ENCODE measurements at regions not wholly inside any gene's neighbourhood (a gene's known extent, or its start where the extent isn't known, plus 50 kb on each side); places are given as distances from the start of the nearest gene placed in this dataset.

- ChIA-PET POLR2A (no interaction called here), CTCF (ENCODE audit: unreplicated experiment) (no interaction called here)
- Histone ChIP-seq H4K20me1 (ENCODE audit: insufficient read depth, low read length) (no peaks in the 10 kb centered on the region), H3K79me2 (ENCODE audit: insufficient read depth, low read depth, low read length) (no peaks in the 10 kb centered on the region), H3K36me3 (ENCODE audit: insufficient read depth, low read length) (no peaks in the 10 kb centered on the region), H3K4me1 (ENCODE audit: insufficient read depth, low read length, poor library complexity, severe bottlenecking) (no peaks in the 10 kb centered on the region), H3K27ac (ENCODE audit: low read depth, low read length, poor library complexity, severe bottlenecking) (no peak overlapping the region), H3K4me3 (ENCODE audit: low read depth, low read length, poor library complexity, severe bottlenecking) (no peak overlapping the region), H3K9me3 (ENCODE audit: low read length) (no peaks in the 10 kb centered on the region), H2AFZ (ENCODE audit: low read length) (no peak overlapping the region), H3K4me2 (ENCODE audit: low read length) (no peak overlapping the region), H3K9me2 (ENCODE audit: insufficient read depth, low read length) (no peaks in the 10 kb centered on the region)
- BruUV-seq (replicated peaks): no TSS peak
- DNase-seq (ENCODE audit: low spot score): no peak
- TF ChIP-seq, protein P1, sequence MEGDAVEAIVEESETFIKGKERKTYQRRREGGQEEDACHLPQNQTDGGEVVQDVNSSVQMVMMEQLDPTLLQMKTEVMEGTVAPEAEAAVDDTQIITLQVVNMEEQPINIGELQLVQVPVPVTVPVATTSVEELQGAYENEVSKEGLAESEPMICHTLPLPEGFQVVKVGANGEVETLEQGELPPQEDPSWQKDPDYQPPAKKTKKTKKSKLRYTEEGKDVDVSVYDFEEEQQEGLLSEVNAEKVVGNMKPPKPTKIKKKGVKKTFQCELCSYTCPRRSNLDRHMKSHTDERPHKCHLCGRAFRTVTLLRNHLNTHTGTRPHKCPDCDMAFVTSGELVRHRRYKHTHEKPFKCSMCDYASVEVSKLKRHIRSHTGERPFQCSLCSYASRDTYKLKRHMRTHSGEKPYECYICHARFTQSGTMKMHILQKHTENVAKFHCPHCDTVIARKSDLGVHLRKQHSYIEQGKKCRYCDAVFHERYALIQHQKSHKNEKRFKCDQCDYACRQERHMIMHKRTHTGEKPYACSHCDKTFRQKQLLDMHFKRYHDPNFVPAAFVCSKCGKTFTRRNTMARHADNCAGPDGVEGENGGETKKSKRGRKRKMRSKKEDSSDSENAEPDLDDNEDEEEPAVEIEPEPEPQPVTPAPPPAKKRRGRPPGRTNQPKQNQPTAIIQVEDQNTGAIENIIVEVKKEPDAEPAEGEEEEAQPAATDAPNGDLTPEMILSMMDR (conservative IDR thresholded peaks at IDR 0.05; ENCODE audit: low read length): no peak
- TF ChIP-seq EZH2phosphoT487 (IDR thresholded peaks at IDR 0.05; ENCODE audit: borderline replicate concordance, low read depth, low read length): no peak
- intact Hi-C loops (cut with micrococcal nuclease; ENCODE audit: unreplicated experiment): no loop called here
Observed at GRCh38 chr6:74780831-74781230, 425.0 kb downstream of the COL12A1 start.

GRCh38 chr6:74768738-74769137, 437.1 kb downstream of the COL12A1 start:
- H3K4me2 ChIP-seq (ENCODE audit: low read length): no peak overlapping the region
- intact Hi-C loops (cut with micrococcal nuclease; ENCODE audit: unreplicated experiment): no loop called here
- H3K79me2 ChIP-seq (ENCODE audit: insufficient read depth, low read depth, low read length): no peaks in the 10 kb centered on the region
- no peaks in the 10 kb centered on the region; the same call in 1 of the 2 replicates for H3K9me2 ChIP-seq (ENCODE audit: insufficient read depth, low read length)
- ChIA-PET POLR2A (no interaction called here), CTCF (ENCODE audit: unreplicated experiment) (no interaction called here)
- H3K4me1 ChIP-seq (ENCODE audit: insufficient read depth, low read length, poor library complexity, severe bottlenecking): no peaks in the 10 kb centered on the region
- no peak for DNase-seq (ENCODE audit: low spot score)
- no peak overlapping the region for H3K4me3 ChIP-seq (ENCODE audit: low read depth, low read length, poor library complexity, severe bottlenecking)
- no TSS peak for BruUV-seq (replicated peaks)
- H4K20me1 ChIP-seq (ENCODE audit: insufficient read depth, low read length): no peaks in the 10 kb centered on the region
- H3K36me3 ChIP-seq (ENCODE audit: insufficient read depth, low read length): no peaks in the 10 kb centered on the region
- no peak overlapping the region for H2AFZ ChIP-seq (ENCODE audit: low read length)
- TF ChIP-seq, protein P1 (conservative IDR thresholded peaks at IDR 0.05; ENCODE audit: low read length): no peak
- TF ChIP-seq EZH2phosphoT487 (IDR thresholded peaks at IDR 0.05; ENCODE audit: borderline replicate concordance, low read depth, low read length): no peak
- H3K27ac ChIP-seq (ENCODE audit: low read depth, low read length, poor library complexity, severe bottlenecking): no peak overlapping the region
- H3K9me3 ChIP-seq (ENCODE audit: low read length): no peaks in the 10 kb centered on the region

GRCh38 chr6:74768120-74768519, 437.7 kb downstream of the COL12A1 start:
- intact Hi-C loops (cut with micrococcal nuclease; ENCODE audit: unreplicated experiment): no loop called here
- ChIA-PET CTCF (ENCODE audit: unreplicated experiment) (no interaction called here), POLR2A (no interaction called here)
- Histone ChIP-seq H3K9me3 (ENCODE audit: low read length) (no peaks in the 10 kb centered on the region), H3K4me2 (ENCODE audit: low read length) (no peak overlapping the region), H3K4me1 (ENCODE audit: insufficient read depth, low read length, poor library complexity, severe bottlenecking) (no peaks in the 10 kb centered on the region), H3K4me3 (ENCODE audit: low read depth, low read length, poor library complexity, severe bottlenecking) (no peak overlapping the region), H3K79me2 (ENCODE audit: insufficient read depth, low read depth, low read length) (no peaks in the 10 kb centered on the region), H3K36me3 (ENCODE audit: insufficient read depth, low read length) (no peaks in the 10 kb centered on the region), H4K20me1 (ENCODE audit: insufficient read depth, low read length) (no peaks in the 10 kb centered on the region), H2AFZ (ENCODE audit: low read length) (no peak overlapping the region), H3K9me2 (ENCODE audit: insufficient read depth, low read length) (no peaks in the 10 kb centered on the region; the same call in 1 of the 2 replicates), H3K27ac (ENCODE audit: low read depth, low read length, poor library complexity, severe bottlenecking) (no peak overlapping the region)
- TF ChIP-seq EZH2phosphoT487 (IDR thresholded peaks at IDR 0.05; ENCODE audit: borderline replicate concordance, low read depth, low read length): no peak
- TF ChIP-seq, protein P1 (conservative IDR thresholded peaks at IDR 0.05; ENCODE audit: low read length): no peak
- no TSS peak for BruUV-seq (replicated peaks)
- no peak for DNase-seq (ENCODE audit: low spot score)
